ENCODE measurements at regions not wholly inside any gene's neighbourhood (a gene's known extent, or its start where the extent isn't known, plus 50 kb on each side); places are given as distances from the start of the nearest gene placed in this dataset.
A peak's percentile ranks its signal among the peaks of the same experiment; 100 is the strongest.
"Not testable (repeated sequence)": the region's sequence is repeated elsewhere in the genome, so short reads cannot be mapped to it uniquely, and the experiment has no call there.

DNA sequence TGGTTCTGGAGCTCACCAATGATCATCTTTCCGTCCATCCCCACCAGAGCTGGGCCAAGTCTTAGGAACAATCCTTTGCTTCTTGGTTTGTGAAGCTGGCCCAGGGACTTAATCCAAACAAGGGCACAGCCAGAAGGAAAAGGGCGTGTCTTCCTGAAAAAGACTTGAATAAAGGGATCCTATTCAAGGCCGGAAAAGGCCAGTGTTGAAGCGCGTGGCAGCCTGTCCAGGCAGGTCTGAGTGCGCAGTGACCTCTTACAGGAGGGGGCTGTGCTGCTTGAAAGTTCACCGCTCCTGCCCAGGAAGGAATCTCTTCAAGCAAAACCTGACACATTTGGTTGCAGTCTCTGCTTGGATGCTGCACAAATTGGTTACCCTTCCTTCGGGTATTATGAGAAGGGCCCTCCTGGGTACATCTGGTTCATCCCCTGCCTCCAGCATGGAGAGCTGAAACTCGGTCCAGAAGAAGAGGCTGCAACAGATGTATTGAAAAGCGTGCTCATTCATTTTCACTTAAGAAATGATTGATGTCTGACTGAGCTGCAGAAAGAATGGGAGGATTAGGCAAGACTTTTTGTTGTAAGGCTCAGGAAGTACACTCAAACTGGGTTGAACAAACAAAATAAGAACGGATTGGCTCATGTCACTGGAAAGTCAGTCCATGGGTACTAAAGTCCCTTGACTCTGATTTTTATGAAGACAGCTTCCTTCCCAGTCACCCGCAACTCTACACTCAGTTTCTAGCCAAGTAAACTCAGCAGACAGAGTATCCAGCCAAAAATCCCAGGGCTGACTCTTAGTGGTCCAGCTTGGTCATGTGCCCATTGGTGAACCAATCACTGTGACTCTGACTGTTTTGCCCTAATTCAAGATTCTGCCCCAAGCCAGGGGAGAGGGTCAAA, 136.3 kb downstream of the TFAP2C start:
- FAIRE-seq (peak; percentile 92), DNase-seq (ENCODE audit: insufficient read length, low spot score) (no peak)

- FAIRE-seq (peak; percentile 91), DNase-seq (ENCODE audit: insufficient read length, low spot score) (no peak)
Observed at GRCh38 chr20:56766528-56766927, 137.4 kb downstream of the TFAP2C start.

DNA sequence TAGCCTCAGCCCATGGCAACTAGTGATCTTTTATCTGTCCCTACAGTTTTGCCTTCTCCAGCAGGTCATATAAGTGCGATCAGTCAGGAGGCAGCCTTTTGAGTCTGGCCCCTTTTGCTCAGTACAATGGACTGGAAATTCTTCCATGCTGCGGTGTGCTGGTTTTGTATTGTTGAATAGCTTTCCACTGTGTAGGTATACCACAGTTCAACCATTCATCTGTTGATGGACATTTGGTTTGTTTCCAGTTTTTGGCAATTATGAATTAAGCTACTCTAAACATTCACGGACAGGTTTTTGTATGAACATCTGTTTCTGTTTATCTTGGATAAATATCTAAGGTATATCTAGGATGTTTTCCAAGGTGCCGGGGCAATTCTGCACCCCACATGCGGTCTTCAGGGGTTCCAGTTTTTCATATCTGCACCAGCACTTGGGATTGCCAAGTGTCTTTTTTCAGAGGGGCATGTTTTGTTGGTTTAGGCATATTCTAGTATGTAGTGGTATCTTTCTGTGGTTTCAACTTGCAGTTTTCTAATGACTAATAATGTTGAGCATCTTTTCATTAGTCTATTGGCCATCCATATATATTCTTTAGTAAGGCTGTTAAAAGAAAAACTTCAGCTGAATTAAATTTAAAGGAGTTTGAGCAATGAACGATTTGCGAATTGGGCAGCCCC, 141.0 kb downstream of the TFAP2C start:
- FAIRE-seq (peak; percentile 95), DNase-seq (ENCODE audit: insufficient read length, low spot score) (no peak)

- FAIRE-seq: peak; percentile 73
- DNase-seq (ENCODE audit: insufficient read length, low spot score): no peak
Observed at GRCh38 chr20:56773749-56774148, 144.6 kb downstream of the TFAP2C start.

DNA sequence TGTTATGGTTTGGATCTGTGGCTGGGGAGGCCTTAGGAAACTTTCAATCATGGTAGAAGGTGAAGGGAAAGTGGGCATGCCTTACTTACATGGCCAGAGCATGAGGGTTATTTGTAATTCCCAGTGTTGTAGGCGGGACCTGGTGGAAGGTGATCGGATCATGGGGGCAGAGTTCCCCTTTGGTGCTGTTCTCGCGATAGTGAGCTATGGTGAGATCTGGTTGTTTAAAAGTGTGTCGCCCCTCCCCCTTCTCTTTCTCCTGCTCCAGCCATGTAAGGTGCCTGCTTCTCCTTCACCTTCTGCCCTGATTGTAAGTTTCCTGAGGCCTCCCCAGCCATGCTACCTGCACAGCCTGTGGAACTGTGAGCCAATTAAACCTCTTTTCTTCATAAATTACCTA, 145.8 kb downstream of the TFAP2C start:
- FAIRE-seq: no peak
- no peak for DNase-seq (ENCODE audit: insufficient read length, low spot score)

DNA sequence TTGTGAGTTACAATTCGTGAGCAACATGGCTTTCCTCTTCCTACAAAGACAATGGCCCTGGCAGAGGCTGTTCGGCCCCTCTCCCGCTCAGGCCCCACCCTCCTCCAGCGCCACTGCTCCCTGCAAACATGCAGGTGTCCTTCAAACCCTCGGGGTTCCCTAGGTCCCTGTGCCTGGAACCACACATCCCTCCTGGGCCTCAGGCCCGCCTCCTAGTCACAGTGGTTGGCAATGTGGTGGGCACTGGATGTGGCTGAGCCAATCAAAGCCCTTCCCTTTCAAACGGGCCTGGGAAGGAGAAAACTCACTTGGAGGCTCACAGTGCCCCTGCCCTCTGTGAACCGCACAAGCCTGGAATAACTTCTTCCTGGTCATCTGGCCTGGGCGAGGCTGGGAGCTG, 147.2 kb downstream of the TFAP2C start:
- DNase-seq (ENCODE audit: insufficient read length, low spot score): no peak
- FAIRE-seq: no peak

GRCh38 chr20:56778765-56779195, 149.7 kb downstream of the TFAP2C start:
- peak; percentile 72 for FAIRE-seq
- no peak for DNase-seq (ENCODE audit: insufficient read length, low spot score)

- FAIRE-seq: peak; percentile 90
- DNase-seq (ENCODE audit: insufficient read length, low spot score): no peak
Observed at GRCh38 chr20:56779452-56780143, 150.5 kb downstream of the TFAP2C start.

DNA sequence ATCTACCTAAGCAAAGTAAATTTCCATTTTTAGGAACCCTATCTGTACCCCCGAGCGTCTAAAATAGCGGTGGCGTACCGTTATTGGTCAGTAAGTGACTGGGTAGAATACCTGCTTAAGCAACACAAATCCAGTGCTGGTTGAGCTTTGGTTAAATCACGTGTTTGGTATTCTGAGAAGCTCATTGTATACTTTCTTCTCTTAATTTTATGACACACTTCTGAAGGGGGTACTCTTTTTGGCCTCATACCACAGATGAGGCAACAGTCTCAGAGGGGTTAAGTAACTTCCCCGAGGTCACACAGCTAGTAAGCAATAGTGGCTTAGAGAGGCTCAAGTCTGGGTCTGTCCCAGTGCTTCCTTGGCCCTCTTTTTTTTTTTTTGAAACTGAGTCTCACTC, 151.2 kb downstream of the TFAP2C start:
- DNase-seq (ENCODE audit: insufficient read length, low spot score) (no peak), FAIRE-seq (peak; percentile 81)

DNA sequence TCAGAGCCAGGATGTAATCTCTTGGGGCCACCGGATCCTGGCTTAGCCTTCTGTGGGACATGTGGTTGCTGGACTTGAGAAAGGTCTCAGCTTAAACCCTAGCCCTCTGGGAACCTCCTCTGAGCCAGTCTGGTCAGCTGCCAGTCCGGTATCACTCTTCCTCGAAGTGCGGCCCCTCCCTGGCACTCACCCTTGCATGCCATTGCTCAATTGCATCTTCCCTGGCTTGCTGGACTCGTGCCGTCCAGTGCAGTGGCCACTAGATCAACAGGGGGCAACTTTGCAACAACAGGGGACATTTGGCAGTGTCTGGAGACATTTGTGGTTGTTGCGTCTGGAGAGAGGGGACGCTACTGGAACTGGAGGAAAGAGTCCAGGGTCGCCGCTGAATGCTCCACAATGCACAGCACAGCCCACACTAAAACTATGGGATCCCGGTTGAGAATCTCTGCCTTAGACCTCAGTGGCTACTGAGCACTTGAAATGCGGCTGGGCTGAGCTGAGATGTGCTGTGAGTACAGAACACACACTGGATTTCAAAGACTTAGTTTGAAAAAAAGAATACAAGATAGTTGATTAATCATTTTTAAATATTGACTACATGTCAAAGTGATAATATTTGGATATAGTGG, 152.1 kb downstream of the TFAP2C start:
- DNase-seq (ENCODE audit: insufficient read length, low spot score) (no peak), FAIRE-seq (peak; percentile 90)

DNA sequence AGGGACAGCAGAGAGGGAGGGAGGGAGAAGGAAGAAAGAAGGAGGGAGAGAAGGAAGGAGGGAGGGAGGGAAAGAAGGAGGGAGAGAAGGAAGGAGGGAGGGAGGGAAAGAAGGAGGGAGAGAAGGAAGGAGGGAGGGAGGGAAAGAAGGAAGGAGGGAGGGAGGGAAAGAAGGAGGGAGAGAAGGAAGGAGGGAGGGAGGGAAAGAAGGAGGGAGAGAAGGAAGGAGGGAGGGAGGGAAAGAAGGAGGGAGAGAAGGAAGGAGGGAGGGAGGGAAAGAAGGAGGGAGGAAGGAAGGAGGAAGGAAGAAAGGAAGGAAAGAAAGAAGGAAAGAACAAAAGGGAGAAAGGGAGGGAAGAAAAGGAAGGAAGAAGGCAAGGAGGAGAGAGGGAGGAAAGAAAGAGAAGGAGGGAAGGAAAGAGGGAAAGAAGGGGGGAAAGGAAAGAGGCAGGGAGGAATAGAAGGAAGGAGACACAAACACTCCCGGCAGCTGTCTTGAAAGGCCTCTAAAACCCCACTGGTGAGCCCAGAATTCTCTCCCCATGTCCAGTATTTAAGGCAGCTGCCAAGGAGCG, 153.0 kb downstream of the TFAP2C start:
- not testable (repeated sequence) for DNase-seq (ENCODE audit: insufficient read length, low spot score); FAIRE-seq

DNA sequence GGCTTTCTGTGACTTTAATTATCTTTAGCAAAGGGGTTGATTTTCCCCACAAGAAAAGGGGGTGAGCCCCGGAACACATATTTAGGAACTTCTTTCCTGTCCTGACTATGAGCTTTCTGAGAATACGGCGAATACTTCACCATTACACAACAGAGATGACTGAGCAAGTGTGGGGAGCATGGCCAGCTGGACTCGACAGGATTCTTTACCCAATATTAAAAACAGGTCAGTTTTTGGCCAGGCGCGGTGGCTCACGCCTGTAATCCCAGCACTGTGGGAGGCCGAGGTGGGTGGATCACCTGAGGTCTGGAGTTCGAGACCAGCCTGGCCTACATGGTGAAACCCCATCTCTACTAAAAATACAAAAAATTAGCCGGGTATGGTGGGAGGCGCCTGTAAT, 153.7 kb downstream of the TFAP2C start:
- not testable (repeated sequence) for FAIRE-seq; DNase-seq (ENCODE audit: insufficient read length, low spot score)

- no peak for FAIRE-seq
- DNase-seq (ENCODE audit: insufficient read length, low spot score): no peak
Observed at GRCh38 chr20:56783826-56784225, 154.7 kb downstream of the TFAP2C start.

DNA sequence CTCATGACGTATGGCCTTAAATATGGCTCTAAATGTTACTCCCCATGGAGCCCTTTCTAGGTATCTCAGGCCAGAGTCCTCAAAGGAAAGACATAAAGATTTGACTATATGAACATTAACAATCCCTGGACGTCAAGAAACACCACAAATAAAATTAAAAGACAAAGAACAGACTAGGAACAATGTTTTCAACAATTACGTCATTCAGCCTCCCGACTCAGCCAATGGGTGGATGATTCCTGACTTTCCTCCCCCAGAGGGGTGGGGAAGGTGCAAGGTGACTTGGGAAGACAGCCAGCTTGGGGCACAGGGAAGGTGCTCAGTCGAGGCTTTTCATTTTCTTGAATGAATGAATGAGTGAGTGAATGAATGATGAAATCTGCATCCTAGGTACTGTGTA, 157.4 kb downstream of the TFAP2C start:
- DNase-seq (ENCODE audit: insufficient read length, low spot score) (no peak), FAIRE-seq (no peak)

GRCh38 chr20:56788041-56788670, 159.1 kb downstream of the TFAP2C start:
- FAIRE-seq: peak; percentile 100
- DNase-seq (ENCODE audit: insufficient read length, low spot score): peak; percentile 98

GRCh38 chr20:56788671-56789610, 159.8 kb downstream of the TFAP2C start:
- DNase-seq (ENCODE audit: insufficient read length, low spot score): peak; percentile 82
- FAIRE-seq: no peak

GRCh38 chr20:56793916-56794315, 164.8 kb downstream of the TFAP2C start:
- DNase-seq (ENCODE audit: insufficient read length, low spot score): no peak
- peak; percentile 58 for FAIRE-seq

- DNase-seq (ENCODE audit: insufficient read length, low spot score) (no peak), FAIRE-seq (no peak)
Observed at GRCh38 chr20:56795492-56795891, 166.4 kb downstream of the TFAP2C start.

DNA sequence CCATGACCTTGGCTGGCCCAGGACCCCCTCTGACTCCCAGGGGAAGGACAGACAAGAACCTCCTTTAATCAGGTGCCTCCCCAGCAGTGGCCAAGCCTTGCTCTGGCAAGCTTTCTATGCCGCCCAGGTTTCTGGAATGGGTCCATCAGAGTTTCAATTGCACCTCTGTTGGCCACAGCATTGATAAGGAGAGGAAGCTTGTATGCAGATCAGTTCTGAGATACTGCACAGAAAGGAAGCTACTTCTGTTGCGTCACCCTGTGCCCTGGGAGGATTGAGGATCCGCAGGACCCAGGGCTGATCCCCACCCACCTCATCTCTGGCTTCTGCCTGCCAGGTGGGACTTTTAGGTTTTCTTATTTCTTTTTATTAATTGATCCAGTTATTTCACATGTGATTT, 167.2 kb downstream of the TFAP2C start:
- FAIRE-seq: peak; percentile 23

More for the DNA sequence above, 167.2 kb downstream of the TFAP2C start:
- DNase-seq (ENCODE audit: insufficient read length, low spot score): no peak

Data from HTR-8/SVneo (cell line).